ENCODE measurements at regions not wholly inside any gene's neighbourhood (a gene's known extent, or its start where the extent isn't known, plus 50 kb on each side); places are given as distances from the start of the nearest gene placed in this dataset.

DNA sequence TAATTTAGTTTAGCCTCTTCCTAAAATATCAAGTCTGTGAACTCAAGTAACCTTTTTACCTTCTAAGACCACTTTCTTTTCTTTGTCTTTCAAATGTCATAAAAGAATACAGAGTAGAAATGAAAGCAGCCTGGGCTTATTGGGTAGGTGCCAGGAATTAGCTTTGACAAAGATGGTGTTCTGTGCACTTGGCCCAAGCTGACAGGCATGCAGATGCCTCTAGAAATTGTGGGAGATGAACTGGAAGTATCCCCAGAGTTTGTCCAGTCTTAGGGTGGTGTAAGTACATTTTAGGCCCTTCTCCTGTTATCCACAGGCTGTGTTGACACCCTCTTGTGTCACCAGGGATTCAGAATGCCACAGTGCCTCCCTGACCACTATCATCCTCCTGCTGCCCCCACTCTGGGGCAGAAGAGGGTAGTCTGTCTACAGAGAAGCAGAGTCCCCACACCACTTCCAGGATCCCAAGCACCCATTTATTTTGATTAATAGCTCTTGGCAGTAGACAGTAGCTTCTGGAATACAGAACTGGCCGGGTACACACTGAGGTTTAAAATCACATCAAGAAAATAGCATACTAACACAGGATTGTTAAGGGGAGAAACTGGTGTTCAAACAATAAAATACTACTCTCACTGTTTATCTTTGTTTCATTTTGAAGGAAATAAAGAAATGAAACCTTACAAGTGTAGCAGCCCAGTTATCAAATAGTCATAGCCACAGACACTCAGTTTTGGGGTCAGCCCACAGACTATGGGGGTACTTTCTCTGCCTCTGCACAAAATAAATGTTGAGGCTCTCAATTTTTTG is 343.2 kb downstream of the KCNRG start:
- no peak overlapping the region for H3K9ac ChIP-seq (ENCODE audit: low read depth, low read length)
- no peaks in the 10 kb centered on the region; the same call in 1 of the 2 replicates for H3K4me1 ChIP-seq (ENCODE audit: insufficient read depth, low read length)
- no peaks in the 10 kb centered on the region for H3K9me3 ChIP-seq (ENCODE audit: control insufficient read depth, insufficient read depth, low read length)
- no peaks in the 10 kb centered on the region for H3K36me3 ChIP-seq (ENCODE audit: insufficient read depth, low read length)

GRCh38 chr13:50359041-50359367 is 343.8 kb downstream of the KCNRG start:
- no peaks in the 10 kb centered on the region; the same call in 1 of the 2 replicates for H3K4me1 ChIP-seq (ENCODE audit: insufficient read depth, low read length)
- H3K9ac ChIP-seq (ENCODE audit: low read depth, low read length) = no peak overlapping the region
- no peaks in the 10 kb centered on the region for H3K9me3 ChIP-seq (ENCODE audit: control insufficient read depth, insufficient read depth, low read length)
- H3K36me3 ChIP-seq (ENCODE audit: insufficient read depth, low read length) = no peaks in the 10 kb centered on the region

GRCh38 chr13:50359779-50360178 is 344.5 kb downstream of the KCNRG start:
- Histone ChIP-seq H3K9ac (ENCODE audit: low read depth, low read length) (no peak overlapping the region), H3K4me1 (ENCODE audit: insufficient read depth, low read length) (no peaks in the 10 kb centered on the region), H3K9me3 (ENCODE audit: control insufficient read depth, insufficient read depth, low read length) (no peaks in the 10 kb centered on the region), H3K36me3 (ENCODE audit: insufficient read depth, low read length) (no peaks in the 10 kb centered on the region)

DNA sequence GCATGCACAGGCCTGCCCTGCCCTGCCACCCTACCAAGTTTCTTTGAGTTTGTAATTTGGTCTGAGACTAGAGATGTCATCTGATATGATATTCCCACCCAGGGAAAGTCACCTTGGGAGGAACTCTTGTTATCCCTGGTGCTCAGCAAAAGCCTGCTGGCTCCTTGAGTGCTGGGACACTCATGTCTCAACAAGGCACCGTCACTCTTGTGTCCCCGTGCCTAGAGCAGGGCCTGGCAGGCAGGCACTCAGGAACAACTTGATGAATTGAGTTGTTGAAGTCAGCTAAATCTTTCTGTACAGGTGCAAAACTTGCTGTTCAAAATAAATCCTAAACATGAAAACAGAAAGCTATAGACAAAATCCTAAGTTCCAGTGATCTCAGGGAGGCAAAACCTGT is 345.4 kb downstream of the KCNRG start:
- no peaks in the 10 kb centered on the region for H3K36me3 ChIP-seq (ENCODE audit: insufficient read depth, low read length)
- no peak overlapping the region for H3K9ac ChIP-seq (ENCODE audit: low read depth, low read length)
- no peaks in the 10 kb centered on the region for H3K9me3 ChIP-seq (ENCODE audit: control insufficient read depth, insufficient read depth, low read length)
- peaks cover under 1% of the 10 kb centered on the region; the same call in 1 of the 2 replicates for H3K4me1 ChIP-seq (ENCODE audit: insufficient read depth, low read length)

DNA sequence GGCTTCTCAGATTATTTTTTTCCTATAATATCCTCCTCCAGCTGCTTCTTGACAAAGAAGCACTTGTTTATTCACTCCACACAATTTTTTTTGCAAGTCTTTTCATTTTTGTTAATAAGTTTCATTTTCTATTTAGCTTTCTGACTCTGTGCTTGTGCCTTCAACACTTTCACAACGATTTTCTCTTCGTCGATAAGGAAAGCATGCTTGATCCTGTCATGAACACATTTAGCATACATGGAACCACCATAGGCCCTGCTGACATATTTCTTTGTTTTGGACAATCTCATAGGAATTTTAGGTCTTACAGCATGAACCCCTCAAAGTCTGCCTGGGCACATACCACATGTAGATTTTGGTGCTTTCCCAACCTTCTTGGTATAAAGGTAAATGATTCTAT is 346.0 kb downstream of the KCNRG start:
- H3K36me3 ChIP-seq (ENCODE audit: insufficient read depth, low read length) = no peaks in the 10 kb centered on the region
- no peaks in the 10 kb centered on the region for H3K9me3 ChIP-seq (ENCODE audit: control insufficient read depth, insufficient read depth, low read length)
- H3K4me1 ChIP-seq (ENCODE audit: insufficient read depth, low read length) = peaks cover 6% of the 10 kb centered on the region; the same call in 1 of the 2 replicates
- H3K9ac ChIP-seq (ENCODE audit: low read depth, low read length) = no peak overlapping the region

- Histone ChIP-seq H3K9ac (ENCODE audit: low read depth, low read length) (no peak overlapping the region), H3K36me3 (ENCODE audit: insufficient read depth, low read length) (no peaks in the 10 kb centered on the region), H3K4me1 (ENCODE audit: insufficient read depth, low read length) (peaks cover 6% of the 10 kb centered on the region; the same call in 1 of the 2 replicates)
These were observed 350.5 kb downstream of the KCNRG start for GRCh38 chr13:50365408-50366391.

DNA sequence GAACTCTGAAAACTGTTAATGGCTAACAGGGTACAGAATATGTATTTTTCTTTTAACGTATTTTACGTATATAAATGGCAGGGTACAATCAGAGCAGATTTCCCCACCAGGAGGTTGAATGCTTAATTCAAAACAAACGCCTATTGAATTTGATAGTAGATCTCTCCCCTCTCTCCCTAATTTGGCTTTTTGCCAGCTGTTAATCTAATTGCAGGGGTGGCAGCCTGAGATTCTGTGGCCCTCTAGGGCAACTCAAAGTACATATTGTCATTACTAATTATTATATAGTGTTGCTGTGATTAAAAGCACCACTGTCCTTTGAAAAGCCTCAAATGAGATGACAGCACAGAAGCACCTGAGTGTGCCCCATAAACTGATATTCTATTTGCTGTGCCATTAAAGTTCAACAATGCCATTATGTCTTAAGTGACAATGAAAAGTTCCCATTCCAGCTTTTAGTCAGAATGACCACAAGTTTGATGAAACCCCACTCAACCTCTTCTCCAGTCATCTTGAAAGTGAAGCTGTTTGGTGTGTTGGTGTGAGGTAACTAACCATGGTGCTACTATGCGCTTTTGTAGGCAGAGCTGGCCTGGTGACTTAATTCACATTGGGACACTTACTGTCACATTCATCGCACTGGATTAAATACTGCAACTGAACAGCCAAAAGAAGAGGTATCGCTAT is 351.4 kb downstream of the KCNRG start:
- Histone ChIP-seq H3K4me1 (ENCODE audit: insufficient read depth, low read length) (peaks cover 6% of the 10 kb centered on the region; the same call in 1 of the 2 replicates), H3K36me3 (ENCODE audit: insufficient read depth, low read length) (no peaks in the 10 kb centered on the region), H3K9me3 (ENCODE audit: control insufficient read depth, insufficient read depth, low read length) (no peaks in the 10 kb centered on the region), H3K9ac (ENCODE audit: low read depth, low read length) (no peak overlapping the region)

More at GRCh38 chr13:50365408-50366391, 350.5 kb downstream of the KCNRG start:
- no peaks in the 10 kb centered on the region for H3K9me3 ChIP-seq (ENCODE audit: control insufficient read depth, insufficient read depth, low read length)

DNA sequence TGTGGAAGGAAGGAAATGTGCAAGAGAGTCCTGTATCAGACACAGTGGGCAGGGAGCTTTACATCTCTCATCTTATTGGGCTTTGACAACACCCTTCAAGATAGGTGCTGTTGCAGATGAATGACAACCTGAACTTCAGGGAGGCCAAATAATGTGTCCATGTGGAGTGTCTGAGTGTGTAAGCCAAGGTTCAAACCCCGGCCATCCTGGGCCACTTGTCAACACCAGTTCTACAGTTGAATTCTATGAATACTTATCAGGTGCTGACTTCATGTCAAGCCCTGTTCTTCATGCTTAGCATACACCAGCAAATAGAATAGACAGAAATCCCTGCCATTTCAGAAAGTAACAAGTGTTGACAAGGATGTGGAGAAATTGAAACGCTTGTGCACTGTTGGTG is 354.4 kb downstream of the KCNRG start:
- no peaks in the 10 kb centered on the region for H3K9me3 ChIP-seq (ENCODE audit: control insufficient read depth, insufficient read depth, low read length)
- no peak overlapping the region for H3K9ac ChIP-seq (ENCODE audit: low read depth, low read length)
- peaks cover 6% of the 10 kb centered on the region; the same call in 1 of the 2 replicates for H3K4me1 ChIP-seq (ENCODE audit: insufficient read depth, low read length)
- H3K36me3 ChIP-seq (ENCODE audit: insufficient read depth, low read length) = no peaks in the 10 kb centered on the region

DNA sequence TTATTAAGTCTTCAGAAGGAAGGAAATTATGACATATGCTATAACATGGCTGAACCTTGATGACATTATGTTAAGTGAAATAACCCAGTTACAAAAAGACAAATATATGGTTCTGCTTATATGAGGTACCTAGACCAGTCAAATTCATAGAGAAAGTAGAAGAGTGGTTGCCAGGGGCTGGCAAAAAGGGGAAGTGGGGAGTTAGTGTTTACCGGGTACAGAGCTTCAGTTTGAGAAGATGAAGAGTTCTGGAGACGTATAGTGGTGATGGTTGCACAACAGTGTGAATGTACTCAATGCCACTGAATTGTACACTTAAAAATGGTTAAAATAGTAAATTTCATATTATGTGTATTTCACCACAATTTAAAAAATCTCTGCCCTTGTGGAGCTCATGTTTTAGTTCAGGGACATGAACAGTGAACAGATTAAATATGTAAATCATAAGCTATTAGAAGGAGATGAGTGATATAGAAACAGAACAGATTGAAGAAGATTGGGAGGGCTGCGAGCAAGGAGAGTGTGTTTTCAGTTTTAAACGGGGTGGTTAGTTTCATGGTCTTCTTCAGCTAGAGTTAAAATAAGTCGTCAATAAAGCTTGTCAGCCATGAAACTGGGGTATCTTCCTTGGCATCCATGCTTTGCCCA is 355.2 kb downstream of the KCNRG start:
- Histone ChIP-seq H3K9me3 (ENCODE audit: control insufficient read depth, insufficient read depth, low read length) (no peaks in the 10 kb centered on the region), H3K36me3 (ENCODE audit: insufficient read depth, low read length) (no peaks in the 10 kb centered on the region), H3K4me1 (ENCODE audit: insufficient read depth, low read length) (peaks cover 6% of the 10 kb centered on the region; the same call in 1 of the 2 replicates), H3K9ac (ENCODE audit: low read depth, low read length) (no peak overlapping the region)

GRCh38 chr13:50374517-50374916 is 359.3 kb downstream of the KCNRG start:
- H3K9me3 ChIP-seq (ENCODE audit: control insufficient read depth, insufficient read depth, low read length) = no peaks in the 10 kb centered on the region
- H3K36me3 ChIP-seq (ENCODE audit: insufficient read depth, low read length) = no peaks in the 10 kb centered on the region
- peaks cover 20% of the 10 kb centered on the region for H3K4me1 ChIP-seq (ENCODE audit: insufficient read depth, low read length)
- no peak overlapping the region for H3K9ac ChIP-seq (ENCODE audit: low read depth, low read length)

GRCh38 chr13:50375792-50376191 is 360.5 kb downstream of the KCNRG start:
- Histone ChIP-seq H3K9ac (ENCODE audit: low read depth, low read length) (no peak overlapping the region), H3K4me1 (ENCODE audit: insufficient read depth, low read length) (peaks cover 20% of the 10 kb centered on the region), H3K36me3 (ENCODE audit: insufficient read depth, low read length) (no peaks in the 10 kb centered on the region), H3K9me3 (ENCODE audit: control insufficient read depth, insufficient read depth, low read length) (peaks cover 1% of the 10 kb centered on the region)

GRCh38 chr13:50376895-50377575 is 361.8 kb downstream of the KCNRG start:
- peaks cover 20% of the 10 kb centered on the region for H3K4me1 ChIP-seq (ENCODE audit: insufficient read depth, low read length)
- no peak overlapping the region for H3K9ac ChIP-seq (ENCODE audit: low read depth, low read length)
- H3K9me3 ChIP-seq (ENCODE audit: control insufficient read depth, insufficient read depth, low read length) = peaks cover 4% of the 10 kb centered on the region
- no peaks in the 10 kb centered on the region for H3K36me3 ChIP-seq (ENCODE audit: insufficient read depth, low read length)

DNA sequence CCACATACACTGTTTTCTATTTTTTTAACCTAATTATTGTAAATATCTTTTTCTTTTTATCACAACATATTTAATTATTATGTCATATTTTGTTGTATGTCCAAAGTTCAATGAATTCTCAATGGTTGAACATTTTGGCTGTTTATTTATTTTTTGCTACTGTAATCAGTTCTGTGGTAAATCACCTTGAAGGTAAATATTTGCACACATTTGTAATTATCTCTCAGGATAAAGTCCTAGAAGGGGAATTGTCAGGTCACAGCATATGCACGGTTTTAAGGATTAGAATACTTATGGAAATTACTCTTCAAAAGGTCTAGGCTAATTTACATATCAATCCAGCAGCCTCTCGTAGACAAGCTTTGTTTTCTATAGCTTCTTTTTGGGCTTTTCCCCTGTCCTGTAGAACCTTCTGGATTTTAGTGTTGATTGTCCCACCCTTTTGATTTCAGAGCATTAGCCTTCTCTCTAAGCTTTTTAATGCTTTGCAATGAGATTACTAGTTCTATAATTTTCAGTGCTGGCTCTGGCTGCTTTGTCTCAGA is 362.6 kb downstream of the KCNRG start:
- no peak overlapping the region for H3K9ac ChIP-seq (ENCODE audit: low read depth, low read length)
- H3K4me1 ChIP-seq (ENCODE audit: insufficient read depth, low read length) = peaks cover 20% of the 10 kb centered on the region
- H3K9me3 ChIP-seq (ENCODE audit: control insufficient read depth, insufficient read depth, low read length) = peaks cover 4% of the 10 kb centered on the region

More for the DNA sequence above, 362.6 kb downstream of the KCNRG start:
- H3K36me3 ChIP-seq (ENCODE audit: insufficient read depth, low read length) = no peaks in the 10 kb centered on the region

Measured in ES-I3 (cell line).